GM19328 (cell line): ENCODE measurements at regions not wholly inside any gene's neighbourhood (a gene's known extent, or its start where the extent isn't known, plus 50 kb on each side); places are given as distances from the start of the nearest gene placed in this dataset.

Source experiments
- ATAC-seq: cut with Tn5 transposase; IDR thresholded peaks from one replicate; pipeline ENCODE4 v1.9.1; 2021; ENCODE audit warnings: mild to moderate bottlenecking, moderate library complexity; ENCODE audit not compliant: unreplicated experiment

GRCh38 chr12:24111086-24111485 is 161.6 kb upstream of the SOX5 start:
- no peak for ATAC-seq

DNA sequence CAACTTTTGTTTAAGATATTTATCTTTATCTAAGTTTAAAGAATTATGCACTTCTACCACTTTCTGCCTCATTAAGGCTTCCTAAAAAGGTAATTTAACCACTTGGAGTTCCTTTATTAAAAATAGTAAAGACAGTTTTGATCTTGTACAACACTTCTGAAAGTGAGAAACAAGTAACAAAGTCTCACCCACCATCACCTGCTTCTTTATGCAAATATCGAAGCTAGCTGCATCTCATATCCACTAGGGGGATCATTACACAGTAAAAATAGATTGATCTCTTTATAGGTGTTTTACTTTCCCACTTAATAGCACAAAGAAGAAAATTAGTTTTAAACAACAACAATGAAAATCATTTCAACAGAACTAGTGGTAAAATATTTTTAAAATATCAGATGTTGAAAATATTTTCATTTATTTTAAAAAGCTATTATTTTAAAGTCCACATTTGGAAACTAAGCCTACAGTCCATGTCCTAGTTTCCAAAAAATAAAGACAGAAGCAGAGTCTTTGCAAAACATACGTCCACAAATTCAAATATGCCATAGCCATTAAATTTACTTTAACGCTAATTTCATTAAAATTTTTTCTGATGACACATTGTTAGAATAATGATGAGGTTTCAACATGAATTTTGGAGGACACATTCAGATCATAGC is 160.0 kb upstream of the SOX5 start:
- peak; percentile 97 for ATAC-seq

- no peak for ATAC-seq
Observed at GRCh38 chr12:24102676-24103075, 153.2 kb upstream of the SOX5 start.

DNA sequence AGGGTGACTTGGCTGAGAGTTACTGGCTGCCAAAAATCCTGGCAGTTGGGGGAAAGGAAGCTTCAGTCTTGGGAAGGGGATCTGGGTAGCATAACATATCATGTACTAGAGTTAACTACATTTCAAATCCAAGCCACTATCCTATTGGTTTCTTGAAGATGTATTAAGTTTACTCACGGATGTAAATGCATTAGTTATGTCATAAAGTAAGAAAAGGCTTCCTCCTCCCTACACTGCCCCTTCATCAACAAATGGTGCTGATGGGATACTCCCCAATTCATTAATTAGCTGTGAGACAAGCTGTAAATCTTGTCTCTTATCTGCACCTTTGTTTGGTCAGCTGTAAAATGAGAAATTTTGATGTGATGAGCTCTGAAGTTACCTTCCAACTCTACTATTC is 150.1 kb upstream of the SOX5 start:
- ATAC-seq: no peak

DNA sequence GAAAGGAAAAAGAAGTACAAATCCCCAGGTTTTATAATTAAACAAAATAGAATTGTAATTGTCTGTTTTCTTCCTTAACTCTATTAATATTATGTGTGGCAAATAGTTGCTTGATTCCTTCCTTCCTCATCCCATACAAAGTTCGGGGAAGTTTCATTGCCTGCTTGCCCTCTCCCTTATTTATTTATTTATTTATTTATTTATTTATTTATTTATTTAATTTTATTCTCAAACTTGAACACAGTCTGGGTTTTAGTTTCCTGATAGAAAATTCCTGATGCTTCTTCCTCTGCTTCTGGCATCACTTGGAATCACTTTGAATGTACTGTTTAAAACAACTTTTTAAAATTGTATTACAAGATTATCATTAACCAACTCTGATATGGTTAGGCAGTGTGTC is 145.8 kb upstream of the SOX5 start:
- no peak for ATAC-seq

GRCh38 chr12:24089510-24089890 is 140.0 kb upstream of the SOX5 start:
- no peak for ATAC-seq

DNA sequence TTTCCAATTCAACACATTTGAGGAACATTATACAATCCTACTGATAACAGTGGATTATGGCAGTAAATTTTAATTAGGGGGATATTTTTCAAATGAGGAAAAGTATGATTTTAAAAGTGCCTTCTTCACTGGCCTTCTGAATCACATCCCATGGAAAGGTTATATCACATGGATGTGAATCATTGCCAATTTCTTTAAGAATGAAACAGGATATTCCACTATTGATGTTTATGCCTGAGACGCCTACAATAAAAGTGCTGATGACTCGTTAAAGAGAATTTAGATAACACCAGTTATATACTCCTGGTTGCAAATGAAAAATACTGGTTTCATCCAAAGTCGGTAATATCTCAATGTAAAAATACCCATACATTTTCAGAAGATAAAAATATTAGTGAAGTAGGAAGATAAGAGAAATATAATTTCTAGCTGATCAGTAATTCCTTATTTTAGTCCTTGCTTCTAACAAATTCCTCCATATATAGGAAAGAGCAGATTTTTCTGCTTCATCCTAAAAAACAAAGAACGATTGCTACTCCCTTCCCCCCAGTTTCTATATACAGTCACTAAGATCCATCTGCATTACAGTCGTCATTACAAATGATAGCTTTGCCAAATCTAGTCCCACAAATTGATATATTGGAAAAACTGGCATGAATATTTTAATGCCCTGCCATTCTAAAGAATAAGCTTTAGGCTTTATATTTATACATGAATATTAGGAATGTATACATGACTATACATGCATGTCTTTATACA is 139.5 kb upstream of the SOX5 start:
- no peak for ATAC-seq

DNA sequence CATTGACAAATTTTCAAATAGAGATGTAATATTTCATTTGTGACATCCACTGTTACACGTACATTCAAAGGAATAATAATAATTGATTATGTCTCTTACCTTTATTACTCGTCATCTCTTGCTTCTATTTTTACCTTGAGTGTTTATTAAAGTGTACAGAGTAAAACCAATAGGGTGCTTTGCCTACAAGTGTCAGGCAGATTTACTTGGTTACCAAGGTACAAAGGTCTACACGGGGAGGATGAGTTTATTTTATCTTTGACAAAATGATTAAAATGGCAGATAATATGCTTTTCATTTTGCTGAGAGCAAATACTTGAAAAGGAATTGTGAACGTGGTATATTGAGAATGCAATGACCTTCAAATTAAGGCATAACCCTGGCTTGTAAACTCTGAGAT is 137.8 kb upstream of the SOX5 start:
- ATAC-seq: no peak

DNA sequence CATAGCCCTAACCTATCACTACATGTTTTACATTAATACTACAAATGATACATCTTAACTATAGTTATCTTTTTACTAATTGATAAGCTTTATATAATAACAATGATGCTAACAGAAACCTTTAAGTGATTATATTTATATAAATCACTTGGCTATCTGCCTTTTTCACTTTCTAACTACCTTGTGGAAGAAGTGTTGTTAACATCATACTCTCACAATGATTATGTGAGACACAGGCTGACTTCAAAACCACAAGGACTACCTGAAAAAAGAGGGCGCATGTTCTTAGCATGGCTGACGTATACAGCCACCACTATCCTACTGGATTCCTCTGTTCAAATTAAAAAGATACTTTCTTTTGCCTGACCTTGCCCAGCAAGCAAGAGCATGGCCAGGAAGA is 135.3 kb upstream of the SOX5 start:
- ATAC-seq: no peak

DNA sequence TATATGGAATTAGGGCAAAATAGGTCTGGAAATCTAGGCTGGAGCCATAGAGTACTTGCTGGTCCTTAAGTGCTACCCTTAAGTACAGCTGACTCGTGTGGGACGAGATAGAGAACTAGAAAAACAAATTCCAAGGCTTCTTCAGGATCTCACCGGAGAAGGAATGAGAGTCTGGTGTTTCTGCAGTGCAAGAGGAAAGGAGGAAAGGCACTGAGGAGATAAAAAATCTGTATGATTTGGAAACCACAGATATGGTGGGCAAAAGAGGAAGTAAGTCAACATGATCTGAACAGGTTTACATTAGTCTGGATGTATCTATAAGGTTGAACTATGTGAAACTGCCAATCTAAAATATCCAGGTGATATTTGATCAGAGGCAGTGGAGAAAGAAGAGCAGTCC is 134.4 kb upstream of the SOX5 start:
- no peak for ATAC-seq

GRCh38 chr12:24081606-24082005 is 132.1 kb upstream of the SOX5 start:
- ATAC-seq: no peak

DNA sequence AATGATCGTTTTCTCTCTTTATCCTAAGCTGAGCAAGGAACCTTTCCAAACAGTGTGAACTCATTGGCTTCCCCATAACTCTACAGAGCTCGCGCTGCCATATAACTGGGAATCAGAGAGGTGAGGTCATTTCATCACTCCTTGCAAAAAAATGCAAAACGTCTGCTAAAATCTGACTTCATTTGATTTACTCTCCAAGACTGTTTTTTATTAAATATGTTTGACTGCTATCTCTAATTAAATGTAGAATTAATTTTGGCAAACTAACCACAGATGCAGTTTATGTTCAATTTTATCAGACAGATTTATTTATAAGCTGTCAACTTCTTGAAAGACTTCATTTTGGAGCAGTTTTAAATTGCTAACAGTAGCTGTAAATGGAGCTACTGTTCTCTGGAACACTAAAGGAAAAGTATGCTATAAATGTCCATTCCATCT is 131.6 kb upstream of the SOX5 start:
- no peak for ATAC-seq

DNA sequence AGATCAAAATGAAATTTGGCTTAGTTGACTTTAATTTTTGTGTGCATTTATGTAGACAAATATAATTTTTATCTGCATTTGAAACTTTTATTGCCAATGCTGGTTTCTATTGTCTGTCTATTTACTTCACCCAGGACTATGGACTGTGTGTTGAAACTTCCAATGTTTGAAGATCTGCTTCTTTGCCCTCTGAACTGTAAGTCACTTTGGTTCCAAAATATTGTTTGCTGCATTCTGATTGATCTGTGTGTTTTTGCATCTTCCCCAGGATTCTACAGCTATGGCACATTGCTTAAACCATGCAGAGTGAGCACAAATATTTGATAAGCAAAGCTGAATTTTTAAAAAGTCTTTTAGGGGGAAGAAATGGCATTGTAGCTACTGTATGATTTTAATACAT is 131.0 kb upstream of the SOX5 start:
- no peak for ATAC-seq

DNA sequence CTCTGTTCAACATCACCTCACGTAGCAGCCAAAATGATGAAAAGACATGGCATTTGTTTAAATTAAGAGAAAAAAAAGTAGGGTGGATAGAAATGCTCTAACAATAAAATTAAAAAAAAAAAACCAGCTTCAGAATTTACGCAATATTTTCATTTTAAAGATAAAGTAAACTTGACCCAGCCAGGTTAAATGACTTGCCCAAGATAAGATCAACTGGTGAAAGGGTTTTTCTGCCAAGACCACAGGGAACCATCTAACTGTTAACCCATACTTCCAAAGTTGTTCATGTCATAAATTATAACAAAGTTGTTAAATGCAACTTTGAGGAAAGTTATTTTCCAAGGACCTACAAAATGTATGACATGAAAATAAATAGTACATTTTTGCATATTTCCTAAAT is 129.6 kb upstream of the SOX5 start:
- no peak for ATAC-seq

DNA sequence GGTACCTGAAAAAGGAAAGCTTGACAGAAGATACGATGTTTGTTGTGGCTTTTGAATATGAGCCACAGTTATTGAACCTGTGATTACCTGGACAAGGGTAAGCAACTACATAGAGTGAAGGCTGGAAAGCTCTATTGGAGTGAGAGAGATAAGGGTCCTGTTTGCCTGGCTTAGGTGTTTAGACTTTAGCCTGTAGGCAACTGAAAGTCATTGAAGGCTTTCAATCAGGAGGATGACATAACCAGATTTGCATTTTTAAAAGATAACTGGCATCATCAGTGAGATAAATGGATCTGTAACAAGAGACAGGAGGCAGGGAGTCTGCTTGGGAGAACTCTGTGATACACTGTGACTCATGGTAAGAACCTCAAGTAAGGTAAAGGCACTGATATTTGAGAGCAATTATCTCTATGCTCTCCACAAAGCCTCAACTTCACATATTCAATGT is 128.9 kb upstream of the SOX5 start:
- no peak for ATAC-seq

DNA sequence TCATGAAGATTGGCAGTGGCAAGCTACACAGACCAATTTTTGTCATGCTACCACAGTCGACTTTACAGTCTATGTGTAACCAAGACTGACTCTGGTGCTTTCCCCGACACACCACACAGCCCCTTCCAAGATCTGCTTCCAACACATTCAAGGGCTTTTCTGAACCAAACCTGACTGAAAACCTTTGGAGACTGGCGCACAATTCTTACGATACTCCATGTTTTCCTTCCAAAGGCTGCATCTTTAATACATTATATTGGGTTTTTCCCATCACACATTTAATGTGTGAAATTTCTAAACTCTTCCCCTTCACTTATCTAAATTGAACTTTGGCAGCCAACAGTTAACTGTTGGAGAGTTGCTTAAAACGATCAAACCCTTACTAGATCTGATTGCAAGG is 127.7 kb upstream of the SOX5 start:
- no peak for ATAC-seq

- no peak for ATAC-seq
Observed at GRCh38 chr12:24075650-24076049, 126.2 kb upstream of the SOX5 start.

DNA sequence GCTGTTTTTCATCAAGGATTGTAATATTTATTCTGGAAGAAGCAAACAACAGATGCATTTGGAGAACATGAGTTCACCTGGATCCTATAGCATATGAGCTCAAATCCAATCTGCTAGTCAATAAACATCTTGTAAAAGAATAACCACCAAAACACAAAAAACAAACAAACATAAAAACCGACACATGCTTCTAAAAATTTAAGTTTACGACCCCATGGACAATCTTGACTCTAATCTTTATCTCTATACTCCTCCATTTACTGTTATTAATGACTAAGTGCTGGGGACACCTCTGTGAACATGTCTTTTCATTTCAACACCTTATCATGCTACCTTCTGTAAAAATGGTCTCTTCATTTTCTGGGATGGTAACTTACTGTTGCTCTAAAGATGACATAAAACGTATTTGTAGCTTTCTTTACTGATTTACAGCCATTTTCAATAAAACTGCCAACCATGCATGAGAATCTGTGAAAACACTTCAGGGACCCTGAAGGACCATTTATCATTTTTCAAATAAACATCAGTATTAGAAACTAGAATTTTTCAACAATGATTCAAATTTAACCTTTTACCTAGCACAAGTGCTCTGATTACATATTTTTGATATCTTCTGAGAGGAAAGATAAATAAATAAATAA is 123.8 kb upstream of the SOX5 start:
- no peak for ATAC-seq

- ATAC-seq: no peak
Observed at GRCh38 chr12:24072302-24072701, 122.8 kb upstream of the SOX5 start.

DNA sequence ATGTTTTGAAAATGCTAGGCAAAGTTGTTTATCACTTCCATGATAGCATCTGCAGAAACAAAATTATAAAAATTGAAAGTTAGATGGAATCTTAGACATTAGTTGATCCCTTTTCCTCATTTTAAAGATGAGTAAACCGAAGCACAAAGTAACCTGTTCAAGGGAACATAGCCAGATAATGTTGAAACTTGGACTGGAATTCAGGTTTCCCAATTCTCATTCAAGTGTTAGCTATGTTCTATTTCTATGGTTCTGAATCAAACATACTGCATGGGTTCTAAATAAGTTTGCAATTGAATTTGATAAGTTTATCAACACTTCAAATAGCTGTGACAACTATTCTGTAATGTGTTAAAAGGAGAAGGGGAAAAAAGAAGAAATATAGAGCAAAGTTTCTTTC is 122.4 kb upstream of the SOX5 start:
- no peak for ATAC-seq

DNA sequence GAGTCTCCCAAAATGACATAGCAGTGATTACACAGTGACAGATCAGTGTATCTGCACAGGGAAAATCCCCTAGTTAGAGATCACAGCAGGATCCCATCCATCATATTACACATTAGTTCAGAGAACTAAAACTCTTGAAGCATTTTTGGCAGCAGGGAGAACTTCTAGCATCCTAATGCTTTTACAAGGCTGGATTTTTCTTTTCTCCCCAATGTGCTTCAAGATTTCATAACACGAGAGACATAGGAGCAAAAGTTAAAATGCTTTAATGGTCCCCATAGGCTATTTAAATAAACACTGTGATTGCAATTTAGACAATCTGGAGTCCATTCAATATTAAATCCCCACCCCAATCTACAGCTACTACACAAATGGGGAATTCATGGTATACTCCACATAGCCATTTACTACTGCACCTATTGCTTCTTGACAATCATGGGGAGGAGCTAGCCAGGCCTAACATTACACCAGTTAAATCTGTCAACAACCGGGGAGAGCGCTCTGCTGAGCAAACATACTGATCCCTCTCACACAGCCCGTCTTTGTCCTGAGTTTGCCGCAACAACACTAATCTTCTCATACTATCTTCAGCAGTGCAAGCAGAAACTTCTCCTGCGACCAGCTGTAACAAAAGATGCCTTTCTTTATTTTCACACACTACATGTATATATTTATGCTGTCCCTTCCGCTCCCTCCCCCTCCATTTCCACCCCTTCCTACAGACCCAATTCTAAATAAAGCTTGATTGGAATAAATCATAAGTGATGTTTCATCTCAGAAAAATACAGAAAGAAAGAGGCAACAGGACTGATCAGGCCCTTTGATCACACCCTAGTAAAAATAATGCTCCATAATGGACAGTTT is 120.3 kb upstream of the SOX5 start:
- ATAC-seq: no peak
